GM18909 (cell line): ENCODE measurements at regions not wholly inside any gene's neighbourhood (a gene's known extent, or its start where the extent isn't known, plus 50 kb on each side); places are given as distances from the start of the nearest gene placed in this dataset.

ENCODE experiments used
- ATAC-seq: cut with Tn5 transposase; IDR thresholded peaks from one replicate; pipeline ENCODE4 v1.9.1; 2021; ENCODE audit warnings: mild to moderate bottlenecking; ENCODE audit not compliant: unreplicated experiment, poor library complexity

DNA sequence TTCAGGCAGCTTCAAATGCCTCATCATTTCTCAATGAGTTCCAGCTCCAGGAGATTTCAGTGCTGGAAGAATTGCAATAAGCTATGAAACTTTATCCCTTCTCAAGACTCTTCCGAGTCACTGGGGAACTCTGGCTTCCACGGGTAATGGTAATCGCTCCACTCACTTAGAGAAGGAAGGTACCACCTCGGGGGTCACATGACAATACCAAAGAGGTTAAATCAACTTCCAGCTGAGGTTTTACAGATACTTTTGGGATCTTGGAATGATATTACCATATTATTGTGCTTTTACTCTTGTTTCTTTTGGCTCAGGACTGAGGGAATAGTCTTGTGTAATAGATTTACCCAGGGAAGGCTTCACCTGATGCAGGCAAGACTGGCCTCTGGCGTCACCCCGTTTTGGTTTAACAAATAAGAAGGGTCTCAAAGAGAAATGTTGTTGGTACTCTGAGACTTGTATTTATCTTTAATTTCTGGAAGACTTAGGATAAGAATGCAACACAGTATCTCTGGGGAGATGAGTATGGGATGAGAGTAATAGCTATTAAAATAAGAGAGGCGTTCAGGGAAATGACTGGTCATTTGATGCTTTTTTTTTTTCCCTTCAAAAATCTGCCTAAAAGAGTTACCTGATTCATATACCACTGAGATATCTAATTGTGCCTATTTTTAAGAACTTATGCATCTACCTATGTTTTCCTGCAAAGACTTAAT, 316.9 kb upstream of the ZEB2 start:
- ATAC-seq: no peak

- ATAC-seq: no peak
Observed at GRCh38 chr2:144835634-144836350, 315.9 kb upstream of the ZEB2 start.

- ATAC-seq: no peak
Observed at GRCh38 chr2:144834998-144835633, 315.2 kb upstream of the ZEB2 start.

DNA sequence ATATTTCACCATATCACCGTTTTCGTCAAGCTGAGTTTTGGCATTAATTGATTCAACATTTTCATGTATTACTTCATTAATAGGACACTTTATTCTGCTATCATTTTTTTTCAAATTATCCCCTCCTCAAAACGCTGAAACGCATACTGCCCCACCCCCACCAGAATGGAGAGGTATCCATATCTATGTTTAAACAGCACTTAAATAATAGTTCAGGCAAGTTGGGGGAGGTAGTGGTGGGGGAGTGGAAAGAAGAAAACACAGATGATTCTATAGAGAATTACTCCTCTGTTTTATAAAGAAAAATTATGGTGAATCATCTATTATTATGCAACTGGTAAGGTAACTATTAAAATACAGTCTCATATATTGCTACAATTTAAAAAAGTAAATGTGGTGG, 314.4 kb upstream of the ZEB2 start:
- ATAC-seq: no peak

DNA sequence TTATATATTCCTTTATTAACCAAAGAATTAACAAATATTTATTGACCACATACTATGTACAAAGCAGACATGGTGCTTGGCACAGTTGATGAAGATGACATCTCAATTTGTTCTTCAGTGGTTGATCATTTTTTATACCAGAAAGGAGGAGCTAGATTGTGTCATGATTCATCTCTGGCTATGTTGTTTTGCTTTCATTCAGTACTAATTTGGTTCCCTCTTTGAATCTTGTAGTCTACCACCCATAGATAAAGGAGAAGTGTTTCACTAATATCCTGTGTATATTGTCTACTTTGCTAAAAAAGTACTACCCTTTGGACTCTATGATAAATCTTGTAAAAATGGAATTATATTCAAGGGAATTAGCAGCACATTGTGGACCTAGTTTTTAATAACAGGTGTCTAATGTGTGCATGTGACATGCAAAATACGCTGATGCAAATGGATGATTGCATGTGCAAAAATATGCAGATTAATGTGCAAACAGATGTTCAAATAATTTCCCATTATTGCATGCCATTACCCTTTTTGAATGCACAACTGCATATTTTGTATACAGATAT, 313.2 kb upstream of the ZEB2 start:
- ATAC-seq: no peak

DNA sequence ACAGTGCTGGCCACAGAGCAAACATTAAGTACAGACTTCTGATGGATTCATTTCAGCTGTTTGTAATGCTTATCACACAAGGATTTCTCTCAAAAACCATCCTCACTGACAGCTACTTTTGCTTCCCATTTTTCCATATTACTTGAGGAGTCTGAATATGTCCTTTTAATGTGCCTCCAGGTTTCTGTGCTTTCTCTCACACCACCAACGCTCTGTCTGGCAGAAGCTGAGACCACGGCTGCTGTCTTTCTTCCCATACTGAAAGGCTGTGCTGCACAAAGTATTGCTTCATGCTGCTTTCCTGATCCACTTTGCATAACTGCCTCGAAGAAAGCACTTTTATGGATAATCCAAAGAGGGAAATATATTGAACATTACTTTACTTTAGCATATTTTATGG, 312.1 kb upstream of the ZEB2 start:
- no peak for ATAC-seq

GRCh38 chr2:144830543-144830942, 310.6 kb upstream of the ZEB2 start:
- ATAC-seq: no peak

GRCh38 chr2:144827404-144827803, 307.5 kb upstream of the ZEB2 start:
- no peak for ATAC-seq

DNA sequence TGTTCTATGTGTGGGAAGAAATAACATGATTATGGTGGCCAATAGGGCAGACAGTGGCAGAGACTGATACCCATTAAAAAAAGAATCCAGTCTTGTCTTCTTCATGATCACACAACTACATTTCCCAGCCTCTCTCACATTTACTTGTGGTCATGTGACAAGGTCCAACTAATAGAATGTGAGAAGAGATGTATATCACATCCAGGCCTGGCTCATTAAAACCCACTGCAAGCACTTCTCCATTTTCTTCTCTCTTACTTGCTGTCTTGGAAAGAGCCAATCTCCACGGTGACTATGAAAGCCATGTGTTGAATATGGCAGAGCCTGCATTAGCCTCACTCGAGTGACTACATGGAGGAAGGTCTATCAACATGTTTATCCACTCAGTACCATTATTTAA, 306.2 kb upstream of the ZEB2 start:
- ATAC-seq: no peak

DNA sequence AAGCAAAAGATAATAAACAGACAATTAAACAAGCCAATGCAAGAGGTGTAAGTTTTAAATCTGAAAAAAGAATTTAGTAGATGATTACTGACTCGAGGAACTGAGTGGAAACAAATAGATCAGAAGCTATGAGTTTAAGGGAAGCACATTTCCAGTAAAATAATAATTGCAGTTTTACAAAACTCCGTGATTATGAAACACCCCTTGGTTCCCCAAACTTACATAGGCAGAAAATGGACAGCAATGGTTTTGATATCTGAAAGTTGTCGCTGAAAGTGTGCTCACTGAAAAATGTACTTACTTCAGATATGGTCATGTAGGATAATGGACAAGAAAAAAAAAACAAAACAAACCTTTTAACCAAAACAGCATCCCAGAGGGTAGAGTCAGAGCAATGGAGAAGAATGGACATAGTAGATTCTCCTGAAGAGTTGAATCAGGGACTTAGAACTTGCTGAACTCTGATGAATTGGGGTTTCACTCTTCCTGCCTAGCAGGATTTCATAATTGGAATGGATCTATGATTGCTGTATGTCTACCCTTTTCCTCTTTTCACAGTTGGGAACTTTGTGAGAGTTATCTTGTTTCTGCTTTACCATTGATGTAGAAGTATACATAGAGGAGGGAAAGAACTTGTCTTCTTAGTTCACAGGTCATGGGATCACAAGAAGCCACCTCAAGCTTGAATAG, 305.6 kb upstream of the ZEB2 start:
- ATAC-seq: no peak

- no peak for ATAC-seq
Observed at GRCh38 chr2:144824306-144825080, 304.6 kb upstream of the ZEB2 start.

- no peak for ATAC-seq
Observed at GRCh38 chr2:144822966-144823365, 303.0 kb upstream of the ZEB2 start.

- ATAC-seq: no peak
Observed at GRCh38 chr2:144812288-144812687, 292.4 kb upstream of the ZEB2 start.

- no peak for ATAC-seq
Observed at GRCh38 chr2:144801766-144802165, 281.8 kb upstream of the ZEB2 start.

- no peak for ATAC-seq
Observed at GRCh38 chr2:144801325-144801724, 281.4 kb upstream of the ZEB2 start.

DNA sequence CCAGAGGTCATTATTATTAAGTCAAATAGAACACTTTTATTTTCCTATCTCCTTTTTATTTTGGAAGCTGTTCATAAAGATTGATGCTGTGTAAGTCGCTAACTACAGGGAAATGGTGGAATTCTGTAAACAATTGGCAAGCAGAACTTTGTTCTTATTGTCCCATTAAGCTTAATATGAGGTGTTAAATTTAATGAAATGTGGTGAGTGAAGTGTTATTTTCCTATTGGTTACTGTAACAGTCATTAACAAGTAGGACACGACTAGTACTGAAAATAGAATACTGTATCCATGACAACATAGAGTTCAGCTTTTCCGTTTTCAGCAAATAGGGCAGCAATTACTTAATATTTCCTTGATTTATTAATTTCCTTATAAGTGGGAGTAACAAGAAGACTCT, 279.1 kb upstream of the ZEB2 start:
- no peak for ATAC-seq

DNA sequence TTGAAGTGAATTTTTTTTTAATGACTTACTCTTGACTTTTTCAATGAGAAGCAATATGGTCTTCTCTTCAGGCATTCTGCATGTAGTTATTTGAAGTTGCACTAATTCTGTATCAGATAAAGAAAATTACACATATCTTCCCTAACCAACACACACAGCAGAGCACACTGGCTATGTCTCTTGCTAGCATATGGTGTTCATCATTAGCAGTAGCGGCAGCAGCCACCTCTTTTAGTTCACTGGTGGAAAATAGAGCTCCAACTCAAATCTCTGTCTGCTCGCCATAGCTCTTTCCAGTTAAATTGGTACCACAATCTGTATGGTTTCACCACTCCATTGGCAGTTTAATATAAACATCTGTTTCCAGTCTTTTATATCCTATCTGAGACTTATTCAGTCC, 278.1 kb upstream of the ZEB2 start:
- ATAC-seq: no peak

DNA sequence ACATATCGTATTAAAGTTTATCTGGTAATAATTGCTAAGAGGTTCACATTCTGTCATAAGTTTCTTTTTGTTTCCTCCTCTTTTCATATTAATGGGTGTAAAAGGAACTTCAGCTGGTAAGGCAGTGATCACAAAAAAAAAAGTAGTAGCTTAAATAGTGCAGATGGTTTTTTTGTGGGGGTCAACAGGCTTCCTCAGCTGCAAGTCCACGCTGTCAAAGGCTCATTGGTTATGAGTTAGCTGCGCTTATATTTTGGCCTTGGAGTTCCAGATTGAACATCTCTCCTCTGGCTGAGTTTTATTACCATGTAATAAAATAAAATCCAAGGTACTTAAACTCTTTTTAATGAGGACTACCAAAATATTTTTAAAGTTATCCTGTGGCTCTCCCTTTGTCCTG, 277.0 kb upstream of the ZEB2 start:
- no peak for ATAC-seq

- ATAC-seq: no peak
Observed at GRCh38 chr2:144796164-144796563, 276.2 kb upstream of the ZEB2 start.

GRCh38 chr2:144785253-144785652, 265.3 kb upstream of the ZEB2 start:
- no peak for ATAC-seq
